NCI-H2227 treated with DMSO at 0.1 percent for 48 hours (cell line): ENCODE measurements at regions not wholly inside any gene's neighbourhood (a gene's known extent, or its start where the extent isn't known, plus 50 kb on each side); places are given as distances from the start of the nearest gene placed in this dataset.
"Not testable (repeated sequence)": the region's sequence is repeated elsewhere in the genome, so short reads cannot be mapped to it uniquely, and the experiment has no call there.

ENCODE experiments used
- DNase-seq: peaks from one replicate; lab custom pipeline; 2025; lab: John Stamatoyannopoulos, UW

GRCh38 chr21:35982717-35983116 lies 77.6 kb downstream of the SETD4 start:
- DNase-seq: no peak

GRCh38 chr21:35981514-35982070 lies 78.7 kb downstream of the SETD4 start:
- DNase-seq: no peak

GRCh38 chr21:35980821-35981220 lies 79.5 kb downstream of the SETD4 start:
- no peak for DNase-seq

- not testable (repeated sequence) for DNase-seq
These were observed 82.5 kb downstream of the SETD4 start for GRCh38 chr21:35977860-35978259.

- DNase-seq: no peak
These were observed 83.4 kb downstream of the SETD4 start for GRCh38 chr21:35976929-35977328.

GRCh38 chr21:35976481-35976880 lies 83.8 kb downstream of the SETD4 start:
- DNase-seq: no peak

GRCh38 chr21:35974775-35975174 lies 85.6 kb downstream of the SETD4 start:
- no peak for DNase-seq

GRCh38 chr21:35971824-35972223 lies 88.5 kb downstream of the SETD4 start:
- DNase-seq: no peak

- DNase-seq: no peak
These were observed 91.0 kb downstream of the SETD4 start for GRCh38 chr21:35969281-35969680.

- DNase-seq: no peak
These were observed 91.8 kb downstream of the SETD4 start for GRCh38 chr21:35968564-35968963.

GRCh38 chr21:35965699-35966098 lies 94.6 kb downstream of the SETD4 start:
- DNase-seq: no peak

GRCh38 chr21:35963920-35964451 lies 96.3 kb downstream of the SETD4 start:
- DNase-seq: no peak

GRCh38 chr21:35962917-35963316 lies 97.4 kb downstream of the SETD4 start:
- DNase-seq: no peak

- no peak for DNase-seq
These were observed 106.3 kb downstream of the SETD4 start for GRCh38 chr21:35954066-35954465.

- DNase-seq: no peak
These were observed 106.7 kb downstream of the SETD4 start for GRCh38 chr21:35953597-35953996.

GRCh38 chr21:35952651-35953340 lies 107.5 kb downstream of the SETD4 start:
- DNase-seq: no peak

GRCh38 chr21:35948982-35949381 lies 111.3 kb downstream of the SETD4 start:
- no peak for DNase-seq

- no peak for DNase-seq
These were observed 115.1 kb downstream of the SETD4 start for GRCh38 chr21:35945089-35945671.

- no peak for DNase-seq
These were observed 116.6 kb downstream of the SETD4 start for GRCh38 chr21:35943752-35944151.

- DNase-seq: no peak
These were observed 117.8 kb downstream of the SETD4 start for GRCh38 chr21:35942211-35943144.

GRCh38 chr21:35940074-35940927 lies 120.0 kb downstream of the SETD4 start:
- DNase-seq: peak; percentile 23
